22Rv1 (cell line): ENCODE measurements at regions not wholly inside any gene's neighbourhood (a gene's known extent, or its start where the extent isn't known, plus 50 kb on each side); places are given as distances from the start of the nearest gene placed in this dataset.

ENCODE experiments used
- CTCF ChIP-seq: fragments of 450-650 bp; IDR thresholded peaks from 2 replicates; pipeline ENCODE4 v1.5.1; 2017; ENCODE audit warnings: mild to moderate bottlenecking
- ZFX ChIP-seq: fragments of 450-650 bp; IDR thresholded peaks from 2 replicates; pipeline ENCODE4 v1.6.1; 2017; ENCODE audit warnings: antibody characterized with exemption, borderline replicate concordance

- TF ChIP-seq CTCF (no peak), ZFX (no peak)
Measured at GRCh38 chr20:16848061-16848460, 99.9 kb downstream of the OTOR start.
